GM06990 (cell line): ENCODE measurements at regions not wholly inside any gene's neighbourhood (a gene's known extent, or its start where the extent isn't known, plus 50 kb on each side); places are given as distances from the start of the nearest gene placed in this dataset.

Source experiments
- DNase-seq: peaks from one replicate; pipeline ENCODE4 v3.0.0-alpha.2; 2011; ENCODE audit not compliant: insufficient read length; ENCODE audit errors: extremely low read depth
- H3K27me3 ChIP-seq: replicated peaks from 2 replicates; pipeline ENCODE4 v1.6.0; 2011; ENCODE audit warnings: low read length; ENCODE audit not compliant: control insufficient read depth, insufficient read depth
- H3K36me3 ChIP-seq: 2 replicates; pipeline ENCODE4 v1.5.1; 2011; ENCODE audit warnings: low read length; ENCODE audit not compliant: control insufficient read depth, insufficient read depth
- H3K4me3 ChIP-seq: replicated peaks from 2 replicates; pipeline ENCODE4 v1.5.1; 2011; ENCODE audit warnings: low read depth, mild to moderate bottlenecking, control low read depth, low read length
- CTCF ChIP-seq: IDR thresholded peaks from 2 replicates; pipeline ENCODE4 v1.5.1; 2011; ENCODE audit warnings: low read length, control low read depth, mild to moderate bottlenecking, inconsistent platforms; ENCODE audit not compliant: insufficient read depth, poor library complexity, severe bottlenecking

DNA sequence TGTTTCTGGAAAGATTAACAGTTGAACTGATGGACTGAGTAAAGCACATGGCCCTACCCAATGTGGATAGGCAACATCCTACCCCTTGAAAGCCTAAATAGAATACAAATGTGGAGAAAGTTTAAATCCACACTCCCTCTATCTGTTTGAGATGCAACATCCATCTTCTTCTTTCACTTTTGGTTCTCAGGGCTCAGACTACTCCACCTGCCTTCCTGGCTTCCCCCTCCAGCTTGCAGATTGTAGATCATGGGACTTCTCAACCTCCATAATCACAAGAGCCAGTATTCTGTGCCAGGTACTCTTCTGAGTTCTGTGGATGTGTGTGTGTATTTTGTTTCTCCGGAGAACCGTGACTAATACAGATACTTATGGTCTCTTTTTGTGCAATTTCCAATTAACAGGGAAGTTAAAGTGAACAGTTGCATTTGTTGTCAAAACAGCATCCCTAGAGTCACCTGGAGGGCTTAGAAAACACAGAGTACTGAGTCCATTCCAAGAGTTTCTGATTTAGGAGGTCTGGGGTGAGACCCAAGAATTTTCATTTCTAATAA, 590.3 kb upstream of the MIR17HG start:
- Histone ChIP-seq H3K27me3 (no peaks in the 10 kb centered on the region), H3K36me3 (no peaks in the 10 kb centered on the region), H3K4me3 (no peak overlapping the region)
- no peak for TF ChIP-seq CTCF
- no peak for DNase-seq

DNA sequence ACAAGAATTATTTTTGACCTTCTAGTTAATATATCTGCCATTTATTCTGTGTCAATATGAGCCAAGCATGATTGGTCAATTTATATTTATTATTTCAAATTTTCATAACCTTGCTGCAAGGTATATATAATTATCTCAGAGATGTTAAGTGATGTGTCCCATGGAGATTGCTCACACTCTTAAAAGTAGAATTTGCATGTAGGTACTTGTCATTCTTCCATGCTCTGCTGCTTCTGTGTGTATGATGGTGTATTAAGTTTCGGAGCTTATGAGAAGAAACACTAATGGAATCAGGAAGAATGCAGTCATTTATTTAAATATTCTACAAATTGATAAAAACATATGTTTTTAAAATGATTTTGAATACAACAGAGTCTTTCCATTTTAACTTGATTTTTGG, 586.8 kb upstream of the MIR17HG start:
- no peak for DNase-seq

DNA sequence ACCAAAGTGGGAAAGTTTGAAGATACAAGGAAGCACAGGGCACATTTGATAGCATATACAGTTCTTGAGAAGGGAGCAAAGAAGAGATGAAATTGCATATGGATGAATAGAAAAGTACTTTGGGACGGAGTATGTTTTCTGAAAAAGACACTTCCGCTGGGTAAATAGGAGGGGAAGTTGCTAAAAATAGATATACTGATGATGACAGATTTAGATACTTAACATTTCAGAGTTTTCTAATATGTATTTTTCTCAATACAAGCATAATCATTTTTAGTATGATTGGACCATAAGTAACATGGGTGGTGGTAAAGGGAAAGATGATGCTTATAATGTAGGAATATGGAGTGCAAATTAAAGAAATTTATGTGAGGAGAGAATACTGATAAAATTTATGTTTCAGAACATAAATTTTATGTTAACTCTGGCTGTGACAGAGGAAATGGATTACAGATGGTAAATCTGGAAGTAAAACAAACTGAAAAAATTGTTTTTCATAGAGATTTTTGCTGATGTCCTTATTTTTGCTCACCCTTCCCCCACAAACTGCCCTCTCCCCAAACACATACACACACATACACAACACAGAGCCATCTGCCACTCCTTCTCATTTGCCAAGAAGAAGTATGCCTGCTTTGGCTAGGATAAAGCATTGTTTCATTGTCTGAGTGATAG, 583.9 kb upstream of the MIR17HG start:
- no peak for TF ChIP-seq CTCF

More for the DNA sequence above, 586.8 kb upstream of the MIR17HG start:
- H3K4me3 ChIP-seq = no peak overlapping the region
- no peaks in the 10 kb centered on the region for H3K36me3 ChIP-seq
- no peak for TF ChIP-seq CTCF
- no peaks in the 10 kb centered on the region for H3K27me3 ChIP-seq

GRCh38 chr13:90766386-90766902, 581.0 kb upstream of the MIR17HG start:
- Histone ChIP-seq H3K36me3 (no peaks in the 10 kb centered on the region), H3K27me3 (no peaks in the 10 kb centered on the region), H3K4me3 (no peak overlapping the region)
- DNase-seq = no peak
- no peak for TF ChIP-seq CTCF

More for the DNA sequence above, 583.9 kb upstream of the MIR17HG start:
- no peaks in the 10 kb centered on the region for H3K27me3 ChIP-seq
- DNase-seq = no peak
- no peak overlapping the region for H3K4me3 ChIP-seq
- no peaks in the 10 kb centered on the region for H3K36me3 ChIP-seq

DNA sequence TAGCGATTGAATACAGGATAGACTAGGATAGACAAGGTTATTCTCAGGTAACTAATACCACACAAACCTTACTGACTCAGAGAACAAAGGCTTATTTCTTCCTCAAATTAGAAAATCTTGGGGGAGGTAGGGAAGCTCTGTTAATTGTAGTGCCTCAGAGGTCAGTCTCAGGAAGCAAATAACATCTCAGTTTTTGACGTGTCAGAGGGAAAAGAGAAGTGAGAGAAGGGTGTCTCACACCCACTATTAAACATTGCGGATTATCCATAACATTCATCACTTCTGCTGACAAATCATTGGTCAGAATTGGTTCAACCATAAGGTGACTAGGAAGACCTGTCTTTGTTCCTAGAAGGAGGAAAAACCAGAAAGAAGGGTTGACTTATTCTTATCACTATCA, 579.4 kb upstream of the MIR17HG start:
- Histone ChIP-seq H3K4me3 (no peak overlapping the region), H3K36me3 (no peaks in the 10 kb centered on the region), H3K27me3 (no peaks in the 10 kb centered on the region)
- TF ChIP-seq CTCF = no peak
- DNase-seq = no peak
